HL-60 (cell line): ENCODE measurements at regions not wholly inside any gene's neighbourhood (a gene's known extent, or its start where the extent isn't known, plus 50 kb on each side); places are given as distances from the start of the nearest gene placed in this dataset.

Experiments
- GABPA ChIP-seq: IDR thresholded peaks from 2 replicates; pipeline ENCODE4 v1.6.1; 2012; ENCODE audit warnings: low read depth
- POLR2AphosphoS5 ChIP-seq: IDR thresholded peaks from 2 replicates; pipeline ENCODE4 v1.6.1; 2012; ENCODE audit warnings: low read depth
- TF ChIP-seq, protein P1 (sequence below): IDR thresholded peaks from one replicate; pipeline ENCODE4 v1.5.1; 2011; ENCODE audit warnings: low read length, control low read depth, inconsistent platforms; ENCODE audit not compliant: insufficient read depth

- TF ChIP-seq, protein P1, sequence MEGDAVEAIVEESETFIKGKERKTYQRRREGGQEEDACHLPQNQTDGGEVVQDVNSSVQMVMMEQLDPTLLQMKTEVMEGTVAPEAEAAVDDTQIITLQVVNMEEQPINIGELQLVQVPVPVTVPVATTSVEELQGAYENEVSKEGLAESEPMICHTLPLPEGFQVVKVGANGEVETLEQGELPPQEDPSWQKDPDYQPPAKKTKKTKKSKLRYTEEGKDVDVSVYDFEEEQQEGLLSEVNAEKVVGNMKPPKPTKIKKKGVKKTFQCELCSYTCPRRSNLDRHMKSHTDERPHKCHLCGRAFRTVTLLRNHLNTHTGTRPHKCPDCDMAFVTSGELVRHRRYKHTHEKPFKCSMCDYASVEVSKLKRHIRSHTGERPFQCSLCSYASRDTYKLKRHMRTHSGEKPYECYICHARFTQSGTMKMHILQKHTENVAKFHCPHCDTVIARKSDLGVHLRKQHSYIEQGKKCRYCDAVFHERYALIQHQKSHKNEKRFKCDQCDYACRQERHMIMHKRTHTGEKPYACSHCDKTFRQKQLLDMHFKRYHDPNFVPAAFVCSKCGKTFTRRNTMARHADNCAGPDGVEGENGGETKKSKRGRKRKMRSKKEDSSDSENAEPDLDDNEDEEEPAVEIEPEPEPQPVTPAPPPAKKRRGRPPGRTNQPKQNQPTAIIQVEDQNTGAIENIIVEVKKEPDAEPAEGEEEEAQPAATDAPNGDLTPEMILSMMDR: no peak
- TF ChIP-seq POLR2AphosphoS5 (no peak), GABPA (no peak)
Observed at GRCh38 chr2:22501851-22502250, 883.1 kb upstream of the KLHL29 start.
